Sigmoid colon (tissue), 6 donors: ENCODE measurements at regions not wholly inside any gene's neighbourhood (a gene's known extent, or its start where the extent isn't known, plus 50 kb on each side); places are given as distances from the start of the nearest gene placed in this dataset.
"Not testable (repeated sequence)": the region's sequence is repeated elsewhere in the genome, so short reads cannot be mapped to it uniquely, and the experiment has no call there.

Experiments
- DNase-seq: peaks from one replicate; pipeline ENCODE4 v3.0.0-alpha.2; 2019
- H3K27ac ChIP-seq, 4 donors: fragments of 200-600 bp; sonication (generic); one replicate each; pipeline ENCODE4 v1.5.1; 2016 to 2019; ENCODE audit warnings: mild to moderate bottlenecking in 1 of 4
- H3K27me3 ChIP-seq, 3 donors: fragments of 200-600 bp; sonication (generic); one replicate each; pipeline ENCODE4 v1.5.1; 2019; ENCODE audit warnings: mild to moderate bottlenecking in 1 of 3
- H3K36me3 ChIP-seq, 4 donors: fragments of 200-600 bp; sonication (generic); one replicate each; pipeline ENCODE4 v1.5.1; 2016 to 2019
- H3K4me1 ChIP-seq, 4 donors: fragments of 200-600 bp; sonication (generic); one replicate each; pipeline ENCODE4 v1.5.1; 2017 to 2019
- H3K4me3 ChIP-seq, 4 donors: fragments of 200-600 bp; sonication (generic); one replicate each; pipeline ENCODE4 v1.5.1; 2017 to 2019; ENCODE audit warnings: mild to moderate bottlenecking in 2 of 4, moderate library complexity in 1 of 4
- H3K9me3 ChIP-seq, 4 donors: fragments of 200-600 bp in 3 of 4; sonication (generic) in 3 of 4; one replicate each; pipeline versions ENCODE4 v1.5.1 to v1.6.1; 2013 to 2019
- EP300 ChIP-seq, 4 donors: sonication (generic); formaldehyde crosslinking; IDR thresholded peaks; one replicate each; pipeline ENCODE4 v1.6.1; 2017; ENCODE audit warnings: antibody characterized with exemption in 4 of 4
- POLR2A ChIP-seq, 2 donors: fragments of 450-650 bp; IDR thresholded peaks; one replicate each; pipeline ENCODE4 v1.6.1; 2016; ENCODE audit warnings: antibody characterized with exemption in 2 of 2, mild to moderate bottlenecking in 2 of 2, moderate library complexity in 2 of 2
- POLR2AphosphoS5 ChIP-seq, 4 donors: sonication (generic); formaldehyde crosslinking; IDR thresholded peaks; one replicate each; pipeline ENCODE4 v1.6.1; 2017; ENCODE audit warnings: antibody characterized with exemption in 4 of 4
- WGBS, 2 donors: extraction: QIAGEN DNeasy Blood & Tissue Kit; methylation state at CpG; one replicate each; pipeline ENCODE4 v1.1.7; 2013; 5-methylcytosine and 5-hydroxymethylcytosine counted together
- intact Hi-C: fragments of 100-400 bp; cut with DNase I; formaldehyde crosslinking; loops from one replicate; pipeline ENCODE4 v1.15.1; 2023
- TF ChIP-seq, protein P1 (sequence below), 4 experiments: fragments of 450-650 bp in 3 of 4; fragments of 200-600 bp in 1 of 4; IDR thresholded peaks; one replicate each; pipeline ENCODE4 v1.5.1; 2016 to 2019; ENCODE audit warnings: antibody characterized with exemption in 4 of 4, mild to moderate bottlenecking in 3 of 4, moderate library complexity in 2 of 4
- donor health status: healthy with polysubstance abuse.
- donor health status: healthy.

DNA sequence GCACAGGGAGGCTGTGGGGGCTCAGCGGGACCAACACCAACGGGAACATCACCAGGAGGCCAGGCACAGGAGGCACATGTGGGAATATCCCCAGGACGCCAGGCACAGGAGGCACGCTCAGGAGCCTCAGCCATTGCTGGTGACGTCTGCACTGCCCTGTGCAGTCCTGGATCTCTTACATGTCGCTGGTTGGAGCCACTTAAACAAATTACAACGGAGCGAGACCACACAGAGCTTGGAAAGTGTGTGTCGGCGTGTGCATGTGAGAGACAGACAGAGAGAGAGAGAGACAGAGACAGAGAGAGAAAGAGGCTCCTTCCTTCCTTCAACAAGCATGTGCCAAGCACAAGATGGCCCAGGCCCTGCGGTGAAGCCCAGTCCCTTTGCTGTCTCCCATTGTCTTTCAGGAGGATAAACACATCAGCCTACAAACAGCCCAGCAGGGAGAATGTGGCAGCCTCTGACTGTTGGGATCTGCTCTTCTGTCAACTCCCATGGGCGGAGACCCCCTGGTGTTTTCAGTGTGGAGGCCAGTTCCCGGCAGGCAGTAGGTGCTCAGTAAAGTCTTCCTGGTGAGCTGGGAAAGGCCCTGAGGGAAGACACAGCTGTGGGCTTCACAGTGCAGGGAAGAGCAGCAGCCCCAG lies 112.7 kb upstream of the THBS2 start:
- TF ChIP-seq, protein P1, sequence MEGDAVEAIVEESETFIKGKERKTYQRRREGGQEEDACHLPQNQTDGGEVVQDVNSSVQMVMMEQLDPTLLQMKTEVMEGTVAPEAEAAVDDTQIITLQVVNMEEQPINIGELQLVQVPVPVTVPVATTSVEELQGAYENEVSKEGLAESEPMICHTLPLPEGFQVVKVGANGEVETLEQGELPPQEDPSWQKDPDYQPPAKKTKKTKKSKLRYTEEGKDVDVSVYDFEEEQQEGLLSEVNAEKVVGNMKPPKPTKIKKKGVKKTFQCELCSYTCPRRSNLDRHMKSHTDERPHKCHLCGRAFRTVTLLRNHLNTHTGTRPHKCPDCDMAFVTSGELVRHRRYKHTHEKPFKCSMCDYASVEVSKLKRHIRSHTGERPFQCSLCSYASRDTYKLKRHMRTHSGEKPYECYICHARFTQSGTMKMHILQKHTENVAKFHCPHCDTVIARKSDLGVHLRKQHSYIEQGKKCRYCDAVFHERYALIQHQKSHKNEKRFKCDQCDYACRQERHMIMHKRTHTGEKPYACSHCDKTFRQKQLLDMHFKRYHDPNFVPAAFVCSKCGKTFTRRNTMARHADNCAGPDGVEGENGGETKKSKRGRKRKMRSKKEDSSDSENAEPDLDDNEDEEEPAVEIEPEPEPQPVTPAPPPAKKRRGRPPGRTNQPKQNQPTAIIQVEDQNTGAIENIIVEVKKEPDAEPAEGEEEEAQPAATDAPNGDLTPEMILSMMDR (IDR thresholded peaks at IDR 0.05), result no peak
- TF ChIP-seq EP300 (IDR thresholded peaks at IDR 0.05) (no peak), POLR2AphosphoS5 (IDR thresholded peaks at IDR 0.05) (no peak), POLR2A (IDR thresholded peaks at IDR 0.05) (no peak)
- intact Hi-C loops, result no loop called here
- Histone ChIP-seq H3K27me3 (no peaks in the 10 kb centered on the region), H3K36me3 (no peaks in the 10 kb centered on the region), H3K4me3 (no peak overlapping the region), H3K4me1 (no peaks in the 10 kb centered on the region), H3K9me3 (no peaks in the 10 kb centered on the region), H3K27ac (no peak overlapping the region)
- no peak for DNase-seq
- WGBS, 2 donors, result 93 to 94% methylated on average over 13 of the region's 13 CpGs

DNA sequence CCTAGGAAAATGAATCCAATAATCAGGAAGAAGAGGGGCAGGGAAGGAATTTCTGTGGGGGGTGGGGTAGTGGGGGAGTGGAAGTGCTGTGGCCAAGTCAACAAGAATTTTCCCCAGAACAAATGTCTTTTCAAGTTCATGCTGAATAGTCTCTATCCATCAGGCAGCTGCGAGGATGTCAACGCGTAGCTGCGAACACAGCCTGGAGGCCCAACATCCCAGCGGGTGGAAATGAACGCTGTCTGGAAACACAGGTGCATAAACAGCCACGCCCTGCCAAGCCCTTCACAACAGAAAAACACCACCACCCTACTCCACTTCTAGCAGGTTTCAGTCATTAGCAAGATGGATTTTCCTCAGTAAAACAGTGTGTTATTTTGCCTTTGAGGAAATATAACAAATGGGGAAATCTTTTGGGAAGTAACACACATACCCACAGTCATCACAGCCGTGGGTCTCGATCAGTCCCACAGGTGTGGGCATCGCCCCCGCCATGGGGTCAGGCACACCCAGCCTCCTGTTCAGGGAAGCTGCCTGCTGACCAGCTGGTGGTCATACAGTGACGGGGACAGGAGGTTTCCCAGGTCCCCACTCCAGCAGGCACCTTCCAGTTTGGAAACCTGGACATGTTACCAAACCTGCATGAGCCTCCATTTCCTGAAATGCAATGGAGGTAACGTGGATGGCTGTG lies 112.1 kb upstream of the THBS2 start:
- Histone ChIP-seq H3K4me3 (no peak overlapping the region), H3K27ac (no peak overlapping the region), H3K4me1 (no peaks in the 10 kb centered on the region), H3K36me3 (no peaks in the 10 kb centered on the region), H3K27me3 (no peaks in the 10 kb centered on the region), H3K9me3 (no peaks in the 10 kb centered on the region)
- no peak for DNase-seq
- WGBS, 2 donors, result 58 to 71% methylated on average over 13 of the region's 13 CpGs
- intact Hi-C loops, result no loop called here
- TF ChIP-seq, protein P1 (IDR thresholded peaks at IDR 0.05), result no peak
- TF ChIP-seq EP300 (IDR thresholded peaks at IDR 0.05), result no peak
- no peak for TF ChIP-seq POLR2AphosphoS5 (IDR thresholded peaks at IDR 0.05)
- TF ChIP-seq POLR2A (IDR thresholded peaks at IDR 0.05), result no peak

DNA sequence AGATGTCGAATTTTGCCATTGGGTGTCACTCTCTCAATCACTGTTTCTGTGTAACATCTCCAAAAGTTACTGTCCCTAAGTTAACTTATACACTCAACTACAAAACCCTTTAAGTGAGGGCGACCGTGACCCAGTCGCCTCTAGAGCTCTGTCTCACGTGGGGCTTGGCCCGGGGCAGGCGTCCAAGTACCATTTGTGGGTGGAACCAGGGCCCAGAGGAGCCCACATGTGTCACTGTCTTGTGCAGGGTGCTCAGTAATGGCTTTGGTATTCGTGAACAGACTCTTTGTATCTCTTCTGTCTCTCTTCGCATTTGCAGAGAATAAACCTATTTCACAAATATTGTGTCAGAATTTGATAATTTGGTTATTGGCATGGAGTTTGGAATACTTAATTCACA lies 109.9 kb upstream of the THBS2 start:
- WGBS, 2 donors, result 77 to 79% methylated on average over 9 of the region's 9 CpGs
- TF ChIP-seq EP300 (IDR thresholded peaks at IDR 0.05), result no peak
- TF ChIP-seq, protein P1 (IDR thresholded peaks at IDR 0.05), result no peak
- DNase-seq, result no peak
- no peak overlapping the region for H3K4me3 ChIP-seq
- no peaks in the 10 kb centered on the region for H3K36me3 ChIP-seq
- H3K9me3 ChIP-seq, result no peaks in the 10 kb centered on the region
- no peaks in the 10 kb centered on the region for H3K27me3 ChIP-seq
- intact Hi-C loops, result no loop called here
- H3K27ac ChIP-seq, result no peak overlapping the region
- H3K4me1 ChIP-seq, result no peaks in the 10 kb centered on the region

DNA sequence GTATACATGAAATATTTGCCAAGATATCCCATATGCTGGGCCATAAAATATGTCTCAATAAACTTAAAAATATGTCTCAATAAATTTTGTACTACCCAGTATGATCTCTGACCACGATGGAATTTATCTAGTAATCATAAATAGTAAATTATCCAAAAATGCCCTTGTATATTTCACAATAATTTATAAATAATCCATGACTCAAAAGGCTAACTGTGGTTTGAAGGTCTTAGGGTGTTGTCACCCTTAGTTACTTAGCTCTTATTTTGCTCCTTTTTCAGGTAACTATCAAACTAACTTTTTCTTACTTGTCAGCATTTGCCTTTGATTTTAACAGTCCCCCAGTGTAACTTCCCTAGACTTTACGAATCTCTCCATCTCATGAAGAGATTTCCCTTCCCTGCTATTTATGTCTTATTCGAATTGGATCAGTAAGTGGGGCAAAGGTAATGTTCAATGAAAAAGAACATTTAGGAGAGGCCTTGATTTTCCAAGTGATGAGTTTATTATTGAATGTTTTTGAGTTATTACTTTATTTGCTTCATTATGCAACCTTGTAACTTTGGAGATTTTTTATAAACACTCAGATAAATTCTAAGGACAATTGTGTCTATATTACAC lies 109.0 kb upstream of the THBS2 start:
- no peaks in the 10 kb centered on the region for H3K27me3 ChIP-seq
- no peak for DNase-seq
- intact Hi-C loops, result no loop called here
- no peaks in the 10 kb centered on the region for H3K4me1 ChIP-seq
- no peaks in the 10 kb centered on the region for H3K36me3 ChIP-seq
- WGBS, 2 donors, result 48 to 74% methylated on average over 3 of the region's 3 CpGs
- TF ChIP-seq EP300 (IDR thresholded peaks at IDR 0.05), result no peak
- TF ChIP-seq, protein P1 (IDR thresholded peaks at IDR 0.05), result no peak
- TF ChIP-seq POLR2AphosphoS5 (IDR thresholded peaks at IDR 0.05), result no peak
- TF ChIP-seq POLR2A (IDR thresholded peaks at IDR 0.05), result no peak
- no peak overlapping the region for H3K27ac ChIP-seq
- H3K4me3 ChIP-seq, result no peak overlapping the region
- H3K9me3 ChIP-seq, result no peaks in the 10 kb centered on the region

DNA sequence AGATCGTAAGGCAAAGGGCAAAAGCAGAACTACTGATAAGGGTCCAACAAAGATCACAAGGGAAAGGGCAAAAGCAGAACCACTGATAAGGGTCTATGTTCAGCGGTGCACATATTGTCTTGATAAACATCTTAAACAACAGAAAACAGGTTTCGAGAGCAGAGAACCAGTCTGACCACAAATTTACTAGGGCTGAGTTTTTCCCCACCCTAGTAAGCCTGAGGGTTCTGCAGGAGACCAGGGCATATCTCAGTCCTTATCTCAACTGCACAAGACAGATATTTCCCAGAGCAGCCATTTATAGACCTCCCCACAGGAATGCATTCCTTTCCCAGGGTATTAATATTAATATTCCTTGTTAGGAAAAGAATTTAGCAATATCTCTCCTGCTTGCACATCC lies 101.4 kb upstream of the THBS2 start:
- H3K9me3 ChIP-seq, DNase-seq, intact Hi-C loops, H3K27me3 ChIP-seq, H3K4me1 ChIP-seq, H3K27ac ChIP-seq, H3K4me3 ChIP-seq, H3K36me3 ChIP-seq: not testable (repeated sequence)
- 29 to 59% methylated on average over 3 of the region's 3 CpGs for WGBS, 2 donors
